HG03097 (cell line): ENCODE measurements at regions not wholly inside any gene's neighbourhood (a gene's known extent, or its start where the extent isn't known, plus 50 kb on each side); places are given as distances from the start of the nearest gene placed in this dataset.
"Not testable (repeated sequence)": the region's sequence is repeated elsewhere in the genome, so short reads cannot be mapped to it uniquely, and the experiment has no call there.

Source experiments
- ATAC-seq: cut with Tn5 transposase; IDR thresholded peaks from one replicate; pipeline ENCODE4 v1.9.1; 2021; ENCODE audit not compliant: unreplicated experiment, low FRiP score

- ATAC-seq: no peak
Measured at GRCh38 chr7:46948716-46949115, 633.2 kb downstream of the TNS3 start.

GRCh38 chr7:46945328-46945727 is 636.6 kb downstream of the TNS3 start:
- ATAC-seq: no peak

GRCh38 chr7:46943996-46944395 is 637.9 kb downstream of the TNS3 start:
- no peak for ATAC-seq

- ATAC-seq: no peak
Measured at GRCh38 chr7:46942574-46942973, 639.3 kb downstream of the TNS3 start.

- no peak for ATAC-seq
Measured at GRCh38 chr7:46940178-46940577, 641.7 kb downstream of the TNS3 start.

- ATAC-seq: no peak
Measured at GRCh38 chr7:46939558-46939957, 642.4 kb downstream of the TNS3 start.

GRCh38 chr7:46939089-46939488 is 642.8 kb downstream of the TNS3 start:
- no peak for ATAC-seq

GRCh38 chr7:46937826-46938225 is 644.1 kb downstream of the TNS3 start:
- no peak for ATAC-seq

GRCh38 chr7:46934198-46934825 is 647.6 kb downstream of the TNS3 start:
- no peak for ATAC-seq

GRCh38 chr7:46933596-46933995 is 648.3 kb downstream of the TNS3 start:
- ATAC-seq: no peak

- ATAC-seq: no peak
Measured at GRCh38 chr7:46932676-46933424, 649.1 kb downstream of the TNS3 start.

- ATAC-seq: no peak
Measured at GRCh38 chr7:46932306-46932675, 649.6 kb downstream of the TNS3 start.

- no peak for ATAC-seq
Measured at GRCh38 chr7:46930366-46930765, 651.5 kb downstream of the TNS3 start.

- ATAC-seq: no peak
Measured at GRCh38 chr7:46929359-46929758, 652.6 kb downstream of the TNS3 start.

GRCh38 chr7:46928719-46929118 is 653.2 kb downstream of the TNS3 start:
- ATAC-seq: no peak

- no peak for ATAC-seq
Measured at GRCh38 chr7:46927131-46927810, 654.6 kb downstream of the TNS3 start.

- no peak for ATAC-seq
Measured at GRCh38 chr7:46916581-46916980, 665.3 kb downstream of the TNS3 start.

- ATAC-seq: no peak
Measured at GRCh38 chr7:46912692-46913091, 669.2 kb downstream of the TNS3 start.

GRCh38 chr7:46909601-46910051 is 672.3 kb downstream of the TNS3 start:
- no peak for ATAC-seq

GRCh38 chr7:46908770-46909169 is 673.1 kb downstream of the TNS3 start:
- ATAC-seq: no peak

GRCh38 chr7:46904523-46904922 is 677.4 kb downstream of the TNS3 start:
- ATAC-seq: not testable (repeated sequence)

GRCh38 chr7:46902463-46902862 is 679.4 kb downstream of the TNS3 start:
- ATAC-seq: no peak
